ENCODE measurements at regions not wholly inside any gene's neighbourhood (a gene's known extent, or its start where the extent isn't known, plus 50 kb on each side); places are given as distances from the start of the nearest gene placed in this dataset.

GRCh38 chrX:94414746-94415145 is 740.7 kb downstream of the FAM133A start:
- TF ChIP-seq GATA3 (IDR thresholded peaks at IDR 0.05; ENCODE audit: low read depth, low read length) (no peak), GATA2 (IDR thresholded peaks at IDR 0.05; ENCODE audit: low read depth, low read length) (no peak)

All from SH-SY5Y (cell line).